Natural killer cell (primary cell): ENCODE measurements at regions not wholly inside any gene's neighbourhood (a gene's known extent, or its start where the extent isn't known, plus 50 kb on each side); places are given as distances from the start of the nearest gene placed in this dataset.

Experiments
- ATAC-seq, 3 donors: fragments of 150-1000 bp in 2 of 3; fragments of 200-7000 bp in 1 of 3; cut with Tn5 transposase; 1 replicate in 1 of 3; 2 replicates in 2 of 3; pipeline ENCODE4 v1.10.0; 2021; ENCODE audit warnings: mild to moderate bottlenecking in 2 of 3, moderate library complexity in 2 of 3
- DNase-seq, 2 donors: peaks; one replicate each; pipeline versions ENCODE4 v3.0.0 to v3.0.0-alpha.2; 2013 to 2021; ENCODE audit warnings: mixed read lengths in 1 of 2
- H3K27ac ChIP-seq: one replicate; pipeline ENCODE4 v1.5.1; 2013; ENCODE audit warnings: mild to moderate bottlenecking, low read length
- H3K27me3 ChIP-seq: one replicate; pipeline ENCODE4 v1.6.1; 2013; ENCODE audit warnings: low read length; ENCODE audit not compliant: control insufficient read depth, insufficient read depth
- H3K36me3 ChIP-seq: one replicate; pipeline ENCODE4 v1.6.1; 2013; ENCODE audit warnings: low read length; ENCODE audit not compliant: control insufficient read depth, insufficient read depth
- H3K4me1 ChIP-seq: one replicate; pipeline ENCODE4 v1.6.1; 2013; ENCODE audit warnings: low read length; ENCODE audit not compliant: control insufficient read depth, insufficient read depth
- H3K4me3 ChIP-seq: one replicate; pipeline ENCODE4 v1.5.1; 2013; ENCODE audit warnings: low read length
- H3K9me3 ChIP-seq: one replicate; pipeline ENCODE4 v1.6.1; 2013; ENCODE audit warnings: low read length; ENCODE audit not compliant: control insufficient read depth, insufficient read depth
- H3K27ac Mint-ChIP-seq, 2 donors: one replicate each; pipeline ENCODE4 v1.8.0; 2022; ENCODE audit warnings: mild to moderate bottlenecking in 2 of 2, mixed read lengths in 2 of 2, moderate library complexity in 1 of 2
- H3K27me3 Mint-ChIP-seq, 2 donors: one replicate each; pipeline ENCODE4 v1.8.0; 2022; ENCODE audit warnings: low read depth in 2 of 2, mixed read lengths in 2 of 2
- H3K36me3 Mint-ChIP-seq: one replicate; pipeline ENCODE4 v1.8.0; 2022; ENCODE audit warnings: mixed read lengths
- H3K4me1 Mint-ChIP-seq, 2 donors: one replicate each; pipeline ENCODE4 v1.8.0; 2022; ENCODE audit warnings: mixed read lengths in 2 of 2
- H3K4me3 Mint-ChIP-seq: one replicate; pipeline ENCODE4 v1.8.0; 2022; ENCODE audit warnings: mild to moderate bottlenecking, moderate library complexity, mixed read lengths
- H3K9me3 Mint-ChIP-seq, 2 donors: one replicate each; pipeline ENCODE4 v1.8.0; 2022; ENCODE audit warnings: mixed read lengths in 2 of 2
- WGBS: methylation state at CpG from one replicate; pipeline ENCODE4 v1.1.7; 2013; ENCODE audit warnings: missing lambda C conversion rate; ENCODE audit not compliant: insufficient coverage; 5-methylcytosine and 5-hydroxymethylcytosine counted together
- intact Hi-C: fragments of 100-400 bp; cut with micrococcal nuclease; formaldehyde crosslinking; loops from one replicate; pipeline ENCODE4 v1.14.2; 2022
- TF ChIP-seq, protein P1 (sequence below): fragments of 200-600 bp; IDR thresholded peaks from one replicate; pipeline ENCODE4 v1.8.0; 2022; ENCODE audit warnings: antibody characterized with exemption

DNA sequence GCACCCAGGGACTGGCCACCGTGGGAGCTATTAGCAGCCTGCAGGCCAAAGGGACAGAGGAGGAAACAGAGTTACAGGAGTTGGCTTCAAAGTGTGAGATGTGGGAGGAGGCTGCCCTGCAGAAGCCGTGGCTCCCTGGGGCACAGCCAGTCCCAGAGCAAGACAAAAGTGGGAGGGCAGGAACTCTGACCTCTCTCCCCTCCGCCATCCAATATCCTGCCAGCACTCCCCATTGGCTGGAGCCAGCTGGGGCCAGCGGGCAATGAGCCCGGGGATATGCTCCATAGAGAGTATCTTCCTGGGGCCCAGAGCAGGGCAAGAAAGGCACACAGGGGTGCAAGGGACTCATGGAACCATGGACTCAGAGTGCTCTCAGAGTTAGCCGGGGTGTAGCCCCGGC, 143.1 kb downstream of the INHBB start:
- WGBS, result 80% methylated on average over 7 of the region's 7 CpGs
- intact Hi-C loops, result no loop called here
- no peak overlapping the region for H3K27ac ChIP-seq

DNA sequence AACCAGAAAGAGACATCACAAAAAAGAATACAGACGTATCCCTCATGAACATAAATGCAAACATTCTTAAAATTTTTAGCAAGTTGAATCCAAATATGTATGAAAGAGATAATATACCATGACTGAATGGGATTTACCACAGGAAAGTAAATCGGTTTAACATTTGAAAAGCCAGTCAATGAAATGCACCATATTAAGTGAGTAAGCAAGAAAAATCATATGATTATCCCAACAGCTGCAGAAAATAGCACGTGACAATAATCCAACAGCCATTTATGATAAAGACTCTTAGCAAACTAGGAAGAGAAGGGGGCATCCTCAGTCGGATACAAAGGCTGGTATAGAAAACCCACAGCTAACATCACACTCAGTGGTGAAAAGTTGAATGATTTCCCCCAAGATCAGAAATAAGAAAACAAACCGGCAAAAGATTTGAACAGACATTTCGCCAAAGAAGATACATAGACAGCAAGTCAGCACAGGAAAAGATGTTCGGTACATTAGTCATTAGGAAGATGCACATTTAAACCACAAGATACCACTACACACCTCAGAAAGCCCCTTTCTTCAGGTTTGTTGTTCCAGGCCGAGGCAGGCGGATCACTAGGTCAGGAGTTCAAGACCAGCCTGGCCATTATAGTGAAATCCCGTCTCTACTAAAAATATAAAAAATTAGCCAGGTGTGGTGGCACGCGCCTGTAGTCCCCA, 144.3 kb downstream of the INHBB start:
- Mint-ChIP-seq H3K4me3 (no peak overlapping the region), H3K27ac (no peak overlapping the region), H3K9me3 (no peaks in the 10 kb centered on the region), H3K36me3 (no peaks in the 10 kb centered on the region), H3K4me1 (no peaks in the 10 kb centered on the region), H3K27me3 (peaks cover 5 to 27% of the 10 kb centered on the region in 2 donors)
- DNase-seq, result no peak
- TF ChIP-seq, protein P1, sequence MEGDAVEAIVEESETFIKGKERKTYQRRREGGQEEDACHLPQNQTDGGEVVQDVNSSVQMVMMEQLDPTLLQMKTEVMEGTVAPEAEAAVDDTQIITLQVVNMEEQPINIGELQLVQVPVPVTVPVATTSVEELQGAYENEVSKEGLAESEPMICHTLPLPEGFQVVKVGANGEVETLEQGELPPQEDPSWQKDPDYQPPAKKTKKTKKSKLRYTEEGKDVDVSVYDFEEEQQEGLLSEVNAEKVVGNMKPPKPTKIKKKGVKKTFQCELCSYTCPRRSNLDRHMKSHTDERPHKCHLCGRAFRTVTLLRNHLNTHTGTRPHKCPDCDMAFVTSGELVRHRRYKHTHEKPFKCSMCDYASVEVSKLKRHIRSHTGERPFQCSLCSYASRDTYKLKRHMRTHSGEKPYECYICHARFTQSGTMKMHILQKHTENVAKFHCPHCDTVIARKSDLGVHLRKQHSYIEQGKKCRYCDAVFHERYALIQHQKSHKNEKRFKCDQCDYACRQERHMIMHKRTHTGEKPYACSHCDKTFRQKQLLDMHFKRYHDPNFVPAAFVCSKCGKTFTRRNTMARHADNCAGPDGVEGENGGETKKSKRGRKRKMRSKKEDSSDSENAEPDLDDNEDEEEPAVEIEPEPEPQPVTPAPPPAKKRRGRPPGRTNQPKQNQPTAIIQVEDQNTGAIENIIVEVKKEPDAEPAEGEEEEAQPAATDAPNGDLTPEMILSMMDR, result no peak
- no peaks in the 10 kb centered on the region for H3K9me3 ChIP-seq
- no peaks in the 10 kb centered on the region for H3K27me3 ChIP-seq
- no peaks in the 10 kb centered on the region for H3K4me1 ChIP-seq
- intact Hi-C loops, result no loop called here
- ATAC-seq, result no peak
- H3K4me3 ChIP-seq, result no peak overlapping the region
- WGBS, result 94% methylated on average over 9 of the region's 12 CpGs
- no peaks in the 10 kb centered on the region for H3K36me3 ChIP-seq
- H3K27ac ChIP-seq, result no peak overlapping the region

More for the DNA sequence above, 143.1 kb downstream of the INHBB start:
- Mint-ChIP-seq H3K4me3 (no peak overlapping the region), H3K27ac (no peak overlapping the region), H3K27me3 (peaks cover 2 to 27% of the 10 kb centered on the region in 2 donors), H3K36me3 (no peaks in the 10 kb centered on the region), H3K9me3 (no peaks in the 10 kb centered on the region), H3K4me1 (no peaks in the 10 kb centered on the region)
- Histone ChIP-seq H3K27me3 (no peaks in the 10 kb centered on the region), H3K36me3 (no peaks in the 10 kb centered on the region), H3K4me3 (no peak overlapping the region), H3K4me1 (no peaks in the 10 kb centered on the region), H3K9me3 (no peaks in the 10 kb centered on the region)
- TF ChIP-seq, protein P1, result no peak
- ATAC-seq, result no peak
- DNase-seq, result no peak

DNA sequence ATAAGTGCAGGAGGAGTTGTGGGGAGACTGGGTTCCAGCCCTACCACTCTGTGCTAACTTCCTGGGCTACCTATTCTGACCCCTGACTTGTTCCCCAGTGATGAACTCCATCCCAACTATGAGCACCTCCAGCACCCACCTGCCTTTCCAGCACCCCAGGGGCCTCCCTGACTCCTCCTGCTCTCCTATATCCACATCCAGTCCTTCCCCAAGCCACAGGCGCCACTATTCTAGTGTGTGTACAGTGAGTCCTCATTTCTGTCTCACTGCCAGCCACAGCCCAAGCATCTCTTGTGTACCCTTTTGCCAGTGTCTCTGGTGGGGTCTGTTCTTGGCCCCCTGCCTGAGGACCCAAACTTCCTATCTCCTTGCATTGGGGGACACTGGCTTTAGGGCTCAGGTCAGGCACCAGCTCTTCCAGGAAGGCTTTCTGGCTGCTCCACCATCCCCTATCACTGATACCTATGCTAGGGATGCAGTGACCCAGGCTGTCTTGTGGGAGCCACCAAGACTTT, 145.2 kb downstream of the INHBB start:
- Histone ChIP-seq H3K27ac (no peak overlapping the region), H3K36me3 (no peaks in the 10 kb centered on the region), H3K27me3 (no peaks in the 10 kb centered on the region), H3K4me3 (no peak overlapping the region), H3K9me3 (no peaks in the 10 kb centered on the region), H3K4me1 (no peaks in the 10 kb centered on the region)
- TF ChIP-seq, protein P1, result no peak
- no peaks in the 10 kb centered on the region for H3K36me3 Mint-ChIP-seq
- H3K27me3 Mint-ChIP-seq, result peaks cover 5 to 27% of the 10 kb centered on the region in 2 donors
- H3K4me3 Mint-ChIP-seq, result no peak overlapping the region
- DNase-seq, result no peak
- H3K9me3 Mint-ChIP-seq, result no peaks in the 10 kb centered on the region
- H3K4me1 Mint-ChIP-seq, result no peaks in the 10 kb centered on the region
- intact Hi-C loops, result no loop called here
- 92% methylated on average over 1 of the region's 1 CpG for WGBS
- no peak overlapping the region for H3K27ac Mint-ChIP-seq
- ATAC-seq, result no peak

DNA sequence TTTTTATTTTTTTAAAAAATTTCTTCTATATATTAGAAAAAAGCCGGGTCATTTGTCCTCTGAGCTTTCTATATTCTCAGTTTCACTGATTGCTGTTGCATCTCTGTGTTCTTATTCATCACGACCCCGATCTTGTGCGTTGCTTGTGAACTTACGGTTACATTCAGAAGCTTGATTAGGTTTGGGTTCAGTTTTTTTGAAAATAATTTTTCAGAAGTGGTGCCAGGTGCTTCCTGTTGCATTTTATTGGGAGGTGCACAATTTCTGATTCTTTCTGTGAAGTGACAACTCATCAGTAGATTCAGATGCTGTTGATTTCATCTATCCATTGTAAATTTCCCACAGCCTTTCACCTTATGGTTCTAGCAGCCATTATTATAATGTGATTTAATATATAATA, 147.3 kb downstream of the INHBB start:
- H3K36me3 Mint-ChIP-seq, result no peaks in the 10 kb centered on the region
- no peak overlapping the region for H3K4me3 ChIP-seq
- H3K27me3 ChIP-seq, result no peaks in the 10 kb centered on the region
- H3K27ac ChIP-seq, result no peak overlapping the region
- intact Hi-C loops, result no loop called here
- no peaks in the 10 kb centered on the region for H3K36me3 ChIP-seq
- TF ChIP-seq, protein P1, result no peak
- no peaks in the 10 kb centered on the region for H3K9me3 ChIP-seq
- H3K4me3 Mint-ChIP-seq, result no peak overlapping the region
- H3K4me1 Mint-ChIP-seq, result no peaks in the 10 kb centered on the region
- H3K27me3 Mint-ChIP-seq, result peaks cover 5 to 25% of the 10 kb centered on the region in 2 donors
- no peaks in the 10 kb centered on the region for H3K9me3 Mint-ChIP-seq
- 35% methylated on average over 5 of the region's 5 CpGs for WGBS
- H3K27ac Mint-ChIP-seq, result no peak overlapping the region
- ATAC-seq, result no peak
- DNase-seq, result no peak
- H3K4me1 ChIP-seq, result no peaks in the 10 kb centered on the region
